Activated B cell treated with CpG ODN at 0.5 μM for 24 hours (primary cell): ENCODE measurements at regions not wholly inside any gene's neighbourhood (a gene's known extent, or its start where the extent isn't known, plus 50 kb on each side); places are given as distances from the start of the nearest gene placed in this dataset.

Experiments used
- ATAC-seq: fragments of 200-7000 bp; cut with Tn5 transposase; one replicate; pipeline ENCODE4 v1.10.0; 2021; ENCODE audit warnings: low read depth, mild to moderate bottlenecking, moderate library complexity
- CTCF ChIA-PET: fragments of 350-600 bp; sonication (Branson Sonifier 250); formaldehyde crosslinking; loops from one replicate; lab custom pipeline; 2021; ENCODE audit warnings: antibody characterized with exemption; lab: Charles Lee
- POLR2A ChIA-PET: fragments of 350-600 bp; sonication (Branson Sonifier 250); formaldehyde crosslinking; loops from one replicate; lab custom pipeline; 2021; ENCODE audit warnings: antibody characterized with exemption; lab: Charles Lee
- DNase-seq: peaks from one replicate; pipeline ENCODE4 v3.0.0; 2022
- H3K27ac Mint-ChIP-seq: one replicate; pipeline ENCODE4 v1.8.0; 2020; ENCODE audit warnings: mixed read lengths
- H3K27me3 Mint-ChIP-seq: one replicate; pipeline ENCODE4 v1.8.0; 2021; ENCODE audit warnings: mixed read lengths
- H3K36me3 Mint-ChIP-seq: one replicate; pipeline ENCODE4 v1.8.0; 2021; ENCODE audit warnings: low read depth, mixed read lengths
- H3K4me1 Mint-ChIP-seq: one replicate; pipeline ENCODE4 v1.8.0; 2021; ENCODE audit warnings: mixed read lengths
- H3K4me3 Mint-ChIP-seq: one replicate; pipeline ENCODE4 v1.8.0; 2020; ENCODE audit warnings: mild to moderate bottlenecking, mixed read lengths
- H3K9me3 Mint-ChIP-seq: one replicate; pipeline ENCODE4 v1.8.0; 2020; ENCODE audit warnings: mixed read lengths
- CTCF ChIP-seq: fragments of 200-600 bp; IDR thresholded peaks from one replicate; pipeline ENCODE4 v1.8.0; 2022; ENCODE audit warnings: antibody characterized with exemption, mild to moderate bottlenecking
- intact Hi-C: fragments of 100-400 bp; cut with micrococcal nuclease; formaldehyde crosslinking; loops from one replicate; pipeline ENCODE4 v1.15.1; 2024

DNA sequence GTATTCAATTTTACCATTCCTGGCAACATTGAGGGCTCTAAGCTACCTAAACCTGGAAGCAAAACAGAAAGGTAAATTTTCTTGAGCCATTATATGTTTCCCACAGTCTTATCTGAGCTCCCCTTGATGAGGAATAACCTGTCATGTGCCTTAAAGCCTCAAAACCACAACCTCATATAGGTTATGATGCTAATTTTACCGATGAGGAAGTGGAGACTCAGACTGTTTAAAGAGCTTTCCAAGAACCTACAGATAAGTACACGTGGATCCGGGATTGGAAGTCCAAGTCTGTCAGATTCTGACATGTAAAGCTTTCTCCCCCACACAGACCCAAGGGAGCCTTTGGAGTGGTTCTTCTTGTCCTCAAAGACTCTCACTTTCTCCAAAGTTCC, 140.5 kb downstream of the SEMA6D start:
- Mint-ChIP-seq H3K36me3 (no peaks in the 10 kb centered on the region), H3K9me3 (no peaks in the 10 kb centered on the region), H3K4me1 (no peaks in the 10 kb centered on the region), H3K27ac (no peak overlapping the region), H3K4me3 (no peak overlapping the region), H3K27me3 (no peaks in the 10 kb centered on the region)
- intact Hi-C loops = no loop called here
- DNase-seq = no peak
- CTCF ChIA-PET = no interaction called here
- POLR2A ChIA-PET = no interaction called here
- no peak for TF ChIP-seq CTCF
- no peak for ATAC-seq

- intact Hi-C loops = no loop called here
- CTCF ChIA-PET = no interaction called here
- Mint-ChIP-seq H3K9me3 (no peaks in the 10 kb centered on the region), H3K36me3 (no peaks in the 10 kb centered on the region), H3K4me3 (no peak overlapping the region), H3K27ac (no peak overlapping the region), H3K4me1 (no peaks in the 10 kb centered on the region), H3K27me3 (no peaks in the 10 kb centered on the region)
- POLR2A ChIA-PET = no interaction called here
- no peak for TF ChIP-seq CTCF
- DNase-seq (no peak), ATAC-seq (no peak)
Measured at GRCh38 chr15:47861111-47861903, 144.0 kb downstream of the SEMA6D start.

- H3K4me3 Mint-ChIP-seq = no peak overlapping the region
- ChIA-PET POLR2A (no interaction called here), CTCF (no interaction called here)
- intact Hi-C loops = no loop called here
- H3K9me3 Mint-ChIP-seq = no peaks in the 10 kb centered on the region
- DNase-seq (no peak), ATAC-seq (no peak)
- TF ChIP-seq CTCF = no peak
- H3K36me3 Mint-ChIP-seq = no peaks in the 10 kb centered on the region
- H3K4me1 Mint-ChIP-seq = no peaks in the 10 kb centered on the region
- no peaks in the 10 kb centered on the region for H3K27me3 Mint-ChIP-seq
- H3K27ac Mint-ChIP-seq = no peak overlapping the region
Measured at GRCh38 chr15:47862402-47862801, 145.1 kb downstream of the SEMA6D start.

DNA sequence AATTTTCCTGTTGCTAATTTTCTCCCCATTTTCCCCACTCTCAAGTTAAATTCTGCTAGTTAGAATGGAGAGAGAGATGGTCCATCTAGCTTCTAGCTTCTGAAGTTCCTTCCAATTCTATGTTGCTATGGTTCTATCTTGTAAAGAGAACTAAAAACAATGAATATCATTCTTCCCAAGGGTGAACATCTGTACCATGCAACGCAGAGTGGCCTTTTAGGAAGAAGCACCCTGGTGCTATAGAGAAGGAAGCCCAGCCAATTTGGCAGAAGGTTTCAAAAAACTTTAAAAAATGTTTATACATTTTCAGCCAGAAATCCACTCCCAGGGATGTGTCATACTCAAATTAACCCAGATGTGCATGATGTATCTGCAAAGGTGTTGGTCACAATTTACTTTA, 149.1 kb downstream of the SEMA6D start:
- ATAC-seq = no peak
- ChIA-PET POLR2A (no interaction called here), CTCF (no interaction called here)
- Mint-ChIP-seq H3K9me3 (no peaks in the 10 kb centered on the region), H3K36me3 (no peaks in the 10 kb centered on the region), H3K4me1 (no peaks in the 10 kb centered on the region), H3K27me3 (no peaks in the 10 kb centered on the region), H3K4me3 (no peak overlapping the region), H3K27ac (no peak overlapping the region)
- TF ChIP-seq CTCF = no peak
- no peak for DNase-seq
- intact Hi-C loops = no loop called here

DNA sequence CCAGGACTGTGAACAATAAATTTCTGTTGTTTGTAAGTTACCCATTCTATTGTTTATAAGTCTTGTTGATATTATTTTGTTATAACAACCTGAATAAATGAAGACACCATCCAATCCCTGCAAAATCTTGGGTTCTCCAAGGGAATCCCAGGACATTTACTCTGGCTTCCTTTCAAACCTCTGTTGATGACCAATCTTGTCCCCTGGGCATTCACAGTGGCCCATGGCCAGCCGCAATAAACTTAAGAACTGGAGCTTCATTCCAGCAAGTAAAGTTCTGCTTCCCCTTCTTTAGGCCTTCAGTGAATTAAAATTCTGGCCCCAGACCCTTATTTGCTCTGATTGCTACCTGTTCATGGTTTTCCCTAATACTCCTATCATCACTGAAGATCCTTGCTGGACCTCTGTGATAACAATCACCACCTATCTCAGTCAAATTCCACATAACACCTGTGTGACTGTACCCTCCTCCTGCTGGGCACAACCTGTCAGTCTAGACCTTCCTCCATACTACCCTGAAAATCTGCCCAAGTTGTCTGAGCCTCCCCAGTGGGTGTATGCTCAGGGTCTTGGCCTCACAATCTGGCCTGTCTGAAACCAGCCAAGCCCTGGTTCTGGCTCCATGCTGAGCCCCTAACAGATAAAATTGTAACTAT, 153.1 kb downstream of the SEMA6D start:
- no peaks in the 10 kb centered on the region for H3K4me1 Mint-ChIP-seq
- H3K27me3 Mint-ChIP-seq = no peaks in the 10 kb centered on the region
- ChIA-PET POLR2A (no interaction called here), CTCF (no interaction called here)
- no peak overlapping the region for H3K4me3 Mint-ChIP-seq
- no peaks in the 10 kb centered on the region for H3K36me3 Mint-ChIP-seq
- H3K27ac Mint-ChIP-seq = no peak overlapping the region
- DNase-seq (no peak), ATAC-seq (no peak)
- TF ChIP-seq CTCF = no peak
- H3K9me3 Mint-ChIP-seq = no peaks in the 10 kb centered on the region
- intact Hi-C loops = no loop called here
